Fibroblast of lung (primary cell): ENCODE measurements at regions not wholly inside any gene's neighbourhood (a gene's known extent, or its start where the extent isn't known, plus 50 kb on each side); places are given as distances from the start of the nearest gene placed in this dataset.

Source experiments
- CTCF ChIP-seq, 2 donors: IDR thresholded peaks in 1 of 2; conservative IDR thresholded peaks in 1 of 2; 1 replicate in 1 of 2; 2 replicates in 1 of 2; pipeline ENCODE4 v1.5.1; 2011 to 2012; ENCODE audit warnings: low read length in 2 of 2, control low read depth in 1 of 2, inconsistent platforms in 1 of 2, low read depth in 1 of 2, mild to moderate bottlenecking in 1 of 2
- EZH2 ChIP-seq: IDR thresholded peaks from 2 replicates; pipeline ENCODE4 v1.5.1; 2012; ENCODE audit warnings: low read length, control low read depth, mild to moderate bottlenecking; ENCODE audit errors: missing control alignments

DNA sequence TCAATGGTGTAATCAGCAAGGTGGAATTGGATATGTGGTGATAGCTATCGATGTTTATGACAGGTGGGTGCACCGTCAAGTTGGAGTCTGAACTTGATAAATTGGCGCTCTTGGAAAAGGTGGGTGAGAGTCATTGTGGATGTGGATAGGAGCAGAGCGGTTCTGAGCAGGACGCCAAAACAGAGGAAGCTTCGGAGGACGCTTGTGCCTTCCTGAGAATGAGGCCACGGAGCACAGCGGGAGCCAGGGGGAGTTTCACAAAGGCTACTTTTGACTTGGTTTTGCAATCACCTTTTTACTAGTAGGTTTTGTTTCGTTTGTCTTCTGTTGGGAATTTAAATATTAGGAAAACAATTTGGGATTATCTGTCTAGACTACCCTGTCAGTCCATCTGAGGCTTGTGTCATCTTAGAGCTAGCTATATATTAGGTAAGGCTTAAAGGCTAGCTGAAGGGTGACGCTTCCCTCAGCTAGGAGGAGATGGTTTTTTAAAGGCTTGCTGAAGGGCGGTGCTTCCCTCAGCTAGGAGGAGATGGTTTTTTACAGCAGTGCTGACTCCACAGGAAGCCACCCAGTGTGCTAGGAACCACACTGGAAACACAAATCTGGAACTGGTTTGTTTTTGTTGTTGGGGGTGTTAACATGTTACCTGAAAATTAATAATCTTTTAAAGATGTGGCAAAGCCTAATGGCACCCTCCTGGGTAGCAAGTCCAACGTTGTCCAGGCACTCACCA lies 142.4 kb upstream of the IRX4 start:
- TF ChIP-seq EZH2 (no peak), CTCF (conservative IDR thresholded peaks at IDR 0.05 in 1 of 2, IDR thresholded peaks at IDR 0.05 in 1 of 2; ENCODE audit: low read depth in 1 of 2, low read length in 2 of 2) (no peak)
